ENCODE measurements at regions not wholly inside any gene's neighbourhood (a gene's known extent, or its start where the extent isn't known, plus 50 kb on each side); places are given as distances from the start of the nearest gene placed in this dataset.

GRCh38 chr6:165060720-165061119 is 248.7 kb downstream of the C6orf118 start:
- TF ChIP-seq, protein P1, sequence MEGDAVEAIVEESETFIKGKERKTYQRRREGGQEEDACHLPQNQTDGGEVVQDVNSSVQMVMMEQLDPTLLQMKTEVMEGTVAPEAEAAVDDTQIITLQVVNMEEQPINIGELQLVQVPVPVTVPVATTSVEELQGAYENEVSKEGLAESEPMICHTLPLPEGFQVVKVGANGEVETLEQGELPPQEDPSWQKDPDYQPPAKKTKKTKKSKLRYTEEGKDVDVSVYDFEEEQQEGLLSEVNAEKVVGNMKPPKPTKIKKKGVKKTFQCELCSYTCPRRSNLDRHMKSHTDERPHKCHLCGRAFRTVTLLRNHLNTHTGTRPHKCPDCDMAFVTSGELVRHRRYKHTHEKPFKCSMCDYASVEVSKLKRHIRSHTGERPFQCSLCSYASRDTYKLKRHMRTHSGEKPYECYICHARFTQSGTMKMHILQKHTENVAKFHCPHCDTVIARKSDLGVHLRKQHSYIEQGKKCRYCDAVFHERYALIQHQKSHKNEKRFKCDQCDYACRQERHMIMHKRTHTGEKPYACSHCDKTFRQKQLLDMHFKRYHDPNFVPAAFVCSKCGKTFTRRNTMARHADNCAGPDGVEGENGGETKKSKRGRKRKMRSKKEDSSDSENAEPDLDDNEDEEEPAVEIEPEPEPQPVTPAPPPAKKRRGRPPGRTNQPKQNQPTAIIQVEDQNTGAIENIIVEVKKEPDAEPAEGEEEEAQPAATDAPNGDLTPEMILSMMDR (IDR thresholded peaks at IDR 0.05; ENCODE audit: low read length, missing control alignments), result no peak
- no peak for DNase-seq (ENCODE audit: low read depth)
- H3K4me3 ChIP-seq (replicated peaks; ENCODE audit: low read depth, low read length), result no peak overlapping the region

- no peak overlapping the region for H3K4me3 ChIP-seq (replicated peaks; ENCODE audit: low read depth, low read length)
- TF ChIP-seq, protein P1 (IDR thresholded peaks at IDR 0.05; ENCODE audit: low read length, missing control alignments), result no peak
- DNase-seq (ENCODE audit: low read depth), result peak; percentile 5
Observed at GRCh38 chr6:165059032-165059431, 250.4 kb downstream of the C6orf118 start.

GRCh38 chr6:165056292-165056691 is 253.1 kb downstream of the C6orf118 start:
- TF ChIP-seq, protein P1 (IDR thresholded peaks at IDR 0.05; ENCODE audit: low read length, missing control alignments), result no peak
- no peak for DNase-seq (ENCODE audit: low read depth)
- no peak overlapping the region for H3K4me3 ChIP-seq (replicated peaks; ENCODE audit: low read depth, low read length)

- H3K4me3 ChIP-seq (replicated peaks; ENCODE audit: low read depth, low read length), result no peak overlapping the region
- TF ChIP-seq, protein P1 (IDR thresholded peaks at IDR 0.05; ENCODE audit: low read length, missing control alignments), result no peak
- no peak for DNase-seq (ENCODE audit: low read depth)
Observed at GRCh38 chr6:165055231-165055630, 254.2 kb downstream of the C6orf118 start.

GRCh38 chr6:165052561-165053480 is 256.6 kb downstream of the C6orf118 start:
- DNase-seq (ENCODE audit: low read depth), result no peak
- H3K4me3 ChIP-seq (replicated peaks; ENCODE audit: low read depth, low read length), result no peak overlapping the region
- TF ChIP-seq, protein P1 (IDR thresholded peaks at IDR 0.05; ENCODE audit: low read length, missing control alignments), result no peak

GRCh38 chr6:165049362-165049761 is 260.0 kb downstream of the C6orf118 start:
- DNase-seq (ENCODE audit: low read depth), result peak; percentile 30
- H3K4me3 ChIP-seq (replicated peaks; ENCODE audit: low read depth, low read length), result no peak overlapping the region
- TF ChIP-seq, protein P1 (IDR thresholded peaks at IDR 0.05; ENCODE audit: low read length, missing control alignments), result peak; percentile 42
